ENCODE measurements at regions not wholly inside any gene's neighbourhood (a gene's known extent, or its start where the extent isn't known, plus 50 kb on each side); places are given as distances from the start of the nearest gene placed in this dataset.

DNA sequence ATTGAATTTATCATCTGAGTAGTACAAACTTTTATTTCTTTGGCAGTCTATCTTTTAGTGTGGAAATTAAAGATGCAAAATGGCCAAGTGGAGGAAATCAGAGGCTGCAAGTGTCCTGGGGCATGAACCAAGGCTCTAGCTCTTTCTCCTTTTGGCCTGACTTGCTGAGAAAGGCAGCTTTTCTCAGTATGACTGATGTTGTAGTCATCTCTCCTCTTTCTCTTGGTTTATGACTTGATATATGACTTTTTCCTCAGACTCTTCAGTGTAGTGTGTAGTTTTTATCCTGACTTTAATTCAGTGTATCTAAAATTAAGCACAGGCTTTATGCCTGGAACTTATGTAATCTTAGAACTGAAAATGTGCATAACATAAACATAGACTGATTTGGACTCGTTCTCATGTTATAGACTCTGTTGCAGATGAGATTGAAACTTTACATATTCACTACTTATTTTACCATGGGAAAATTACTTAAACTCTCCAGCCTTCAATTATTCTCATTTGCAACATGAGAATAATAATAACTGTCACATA, 65.7 kb downstream of the SLITRK5 start:
- Mint-ChIP-seq H3K9me3 (peaks cover 8% of the 10 kb centered on the region), H3K4me1 (ENCODE audit: low read depth) (no peaks in the 10 kb centered on the region), H3K4me3 (no peak overlapping the region), H3K27me3 (ENCODE audit: low read depth) (no peaks in the 10 kb centered on the region), H3K36me3 (ENCODE audit: low read depth) (no peaks in the 10 kb centered on the region), H3K27ac (no peak overlapping the region)
- intact Hi-C loops (cut with micrococcal nuclease): no loop called here
- CTCF ChIA-PET: no interaction called here
- no peak for DNase-seq

DNA sequence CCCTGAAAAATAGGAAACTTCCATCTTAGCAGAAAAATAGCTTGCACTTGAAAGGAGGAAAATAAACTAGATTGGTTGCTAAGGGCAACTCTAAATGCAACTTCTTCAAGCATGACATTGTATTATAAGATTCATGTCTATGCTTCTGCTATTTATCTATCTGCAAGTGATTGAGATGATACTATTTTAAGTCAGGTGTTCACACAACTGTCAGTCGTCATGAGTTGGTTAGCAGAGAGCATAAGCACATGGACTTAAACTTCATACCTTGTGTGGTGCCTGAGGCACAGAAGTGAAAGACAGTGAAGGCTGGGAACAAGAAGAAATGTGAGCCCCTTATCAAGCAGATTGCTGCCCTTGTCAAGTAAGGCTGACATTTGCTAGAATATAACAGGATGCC, 82.9 kb downstream of the SLITRK5 start:
- H3K4me1 Mint-ChIP-seq (ENCODE audit: low read depth): no peaks in the 10 kb centered on the region
- H3K36me3 Mint-ChIP-seq (ENCODE audit: low read depth): no peaks in the 10 kb centered on the region
- no peaks in the 10 kb centered on the region for H3K27me3 Mint-ChIP-seq (ENCODE audit: low read depth)
- peaks cover 5% of the 10 kb centered on the region for H3K9me3 Mint-ChIP-seq
- H3K4me3 Mint-ChIP-seq: no peak overlapping the region
- DNase-seq: no peak
- intact Hi-C loops (cut with micrococcal nuclease): no loop called here
- CTCF ChIA-PET: no interaction called here
- no peak overlapping the region for H3K27ac Mint-ChIP-seq

DNA sequence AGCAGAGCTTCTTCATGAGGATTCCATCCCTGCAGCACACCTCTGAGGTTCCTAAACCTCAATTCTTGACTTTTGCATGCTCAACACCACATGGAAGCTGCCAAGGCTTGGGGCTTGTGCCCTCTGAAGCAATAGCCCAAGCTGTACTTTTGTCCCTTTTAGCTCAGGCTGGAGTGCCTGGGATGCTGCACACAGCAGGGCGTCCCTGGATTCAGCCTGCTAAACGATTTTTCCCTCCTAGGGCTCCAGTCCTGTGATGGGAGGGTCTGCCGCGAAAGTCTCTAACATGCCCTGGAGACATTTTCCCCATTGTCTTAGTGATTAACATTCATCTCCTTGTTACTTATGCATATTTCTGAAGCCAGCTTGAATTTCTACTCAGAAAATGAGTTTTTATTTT, 98.3 kb downstream of the SLITRK5 start:
- H3K27ac Mint-ChIP-seq: no peak overlapping the region
- CTCF ChIA-PET: no interaction called here
- no peaks in the 10 kb centered on the region for H3K36me3 Mint-ChIP-seq (ENCODE audit: low read depth)
- H3K27me3 Mint-ChIP-seq (ENCODE audit: low read depth): no peaks in the 10 kb centered on the region
- H3K4me1 Mint-ChIP-seq (ENCODE audit: low read depth): no peaks in the 10 kb centered on the region
- DNase-seq: no peak
- H3K4me3 Mint-ChIP-seq: no peak overlapping the region
- H3K9me3 Mint-ChIP-seq: peaks cover 6% of the 10 kb centered on the region
- intact Hi-C loops (cut with micrococcal nuclease): no loop called here

DNA sequence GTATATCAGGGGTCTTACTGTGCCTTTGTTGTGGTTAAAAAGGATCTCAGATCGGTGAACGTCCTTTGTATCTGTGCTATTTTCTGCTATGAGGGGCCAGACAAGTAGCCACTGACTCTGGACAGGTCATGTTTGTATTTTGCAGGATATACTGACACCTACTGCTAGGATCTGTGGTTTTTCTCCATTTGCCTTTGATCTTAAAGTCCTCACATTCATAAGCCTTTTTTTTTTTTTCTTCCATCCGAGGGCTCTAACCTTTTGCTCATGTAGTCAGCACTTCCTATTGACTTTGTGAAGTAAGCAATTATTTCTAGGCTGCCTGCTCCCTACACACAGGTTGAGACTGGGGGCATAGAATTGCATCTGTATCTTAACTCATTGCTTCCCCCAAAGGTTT, 106.2 kb downstream of the SLITRK5 start:
- Mint-ChIP-seq H3K4me1 (ENCODE audit: low read depth) (no peaks in the 10 kb centered on the region), H3K27me3 (ENCODE audit: low read depth) (no peaks in the 10 kb centered on the region), H3K4me3 (no peak overlapping the region), H3K9me3 (peaks cover 12% of the 10 kb centered on the region), H3K27ac (no peak overlapping the region), H3K36me3 (ENCODE audit: low read depth) (no peaks in the 10 kb centered on the region)
- DNase-seq: no peak
- CTCF ChIA-PET: no interaction called here
- intact Hi-C loops (cut with micrococcal nuclease): no loop called here

GRCh38 chr13:87778128-87778527, 107.0 kb downstream of the SLITRK5 start:
- CTCF ChIA-PET: no interaction called here
- no peaks in the 10 kb centered on the region for H3K4me1 Mint-ChIP-seq (ENCODE audit: low read depth)
- H3K9me3 Mint-ChIP-seq: peaks cover 10% of the 10 kb centered on the region
- no peak for DNase-seq
- no peaks in the 10 kb centered on the region for H3K36me3 Mint-ChIP-seq (ENCODE audit: low read depth)
- intact Hi-C loops (cut with micrococcal nuclease): no loop called here
- no peak overlapping the region for H3K4me3 Mint-ChIP-seq
- H3K27me3 Mint-ChIP-seq (ENCODE audit: low read depth): no peaks in the 10 kb centered on the region
- H3K27ac Mint-ChIP-seq: no peak overlapping the region

DNA sequence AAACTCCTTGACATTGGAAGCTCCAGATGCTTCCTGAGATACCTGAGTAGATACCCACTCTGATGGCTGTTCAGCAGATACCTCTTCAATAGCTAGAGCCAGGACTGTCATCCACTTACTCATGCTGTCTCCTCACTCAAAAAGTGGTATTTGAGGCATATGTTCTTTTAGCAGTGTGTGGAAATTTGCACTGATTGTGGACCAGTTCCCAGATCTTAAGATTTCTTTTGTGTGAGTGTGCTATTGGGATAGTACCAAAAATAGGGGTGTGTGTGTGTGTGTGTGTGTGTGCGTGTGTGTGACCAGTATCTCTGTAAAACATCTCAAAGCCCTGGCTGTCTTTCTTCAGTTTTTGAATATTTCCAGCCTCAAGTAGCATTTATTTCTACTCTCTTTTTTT, 108.3 kb downstream of the SLITRK5 start:
- H3K9me3 Mint-ChIP-seq: peaks cover 10% of the 10 kb centered on the region
- H3K27me3 Mint-ChIP-seq (ENCODE audit: low read depth): no peaks in the 10 kb centered on the region
- intact Hi-C loops (cut with micrococcal nuclease): no loop called here
- CTCF ChIA-PET: no interaction called here
- H3K4me1 Mint-ChIP-seq (ENCODE audit: low read depth): no peaks in the 10 kb centered on the region
- H3K27ac Mint-ChIP-seq: no peak overlapping the region
- no peak overlapping the region for H3K4me3 Mint-ChIP-seq
- H3K36me3 Mint-ChIP-seq (ENCODE audit: low read depth): no peaks in the 10 kb centered on the region
- no peak for DNase-seq

GRCh38 chr13:87783366-87783765, 112.2 kb downstream of the SLITRK5 start:
- H3K36me3 Mint-ChIP-seq (ENCODE audit: low read depth): no peaks in the 10 kb centered on the region
- DNase-seq: no peak
- no peaks in the 10 kb centered on the region for H3K27me3 Mint-ChIP-seq (ENCODE audit: low read depth)
- H3K4me3 Mint-ChIP-seq: no peak overlapping the region
- intact Hi-C loops (cut with micrococcal nuclease): no loop called here
- no peak overlapping the region for H3K27ac Mint-ChIP-seq
- CTCF ChIA-PET: no interaction called here
- H3K4me1 Mint-ChIP-seq (ENCODE audit: low read depth): no peaks in the 10 kb centered on the region
- peaks cover 3% of the 10 kb centered on the region for H3K9me3 Mint-ChIP-seq

- no peaks in the 10 kb centered on the region for H3K4me1 Mint-ChIP-seq (ENCODE audit: low read depth)
- no peak overlapping the region for H3K27ac Mint-ChIP-seq
- CTCF ChIA-PET: no interaction called here
- peaks cover 11% of the 10 kb centered on the region for H3K9me3 Mint-ChIP-seq
- no peaks in the 10 kb centered on the region for H3K36me3 Mint-ChIP-seq (ENCODE audit: low read depth)
- no peak for DNase-seq
- H3K27me3 Mint-ChIP-seq (ENCODE audit: low read depth): no peaks in the 10 kb centered on the region
- intact Hi-C loops (cut with micrococcal nuclease): no loop called here
- no peak overlapping the region for H3K4me3 Mint-ChIP-seq
Measured at GRCh38 chr13:87788363-87788762, 117.2 kb downstream of the SLITRK5 start.

GRCh38 chr13:87792878-87793277, 121.7 kb downstream of the SLITRK5 start:
- peaks cover 13% of the 10 kb centered on the region for H3K9me3 Mint-ChIP-seq
- no peaks in the 10 kb centered on the region for H3K27me3 Mint-ChIP-seq (ENCODE audit: low read depth)
- no peak overlapping the region for H3K27ac Mint-ChIP-seq
- CTCF ChIA-PET: no interaction called here
- H3K4me3 Mint-ChIP-seq: no peak overlapping the region
- no peaks in the 10 kb centered on the region for H3K4me1 Mint-ChIP-seq (ENCODE audit: low read depth)
- DNase-seq: no peak
- intact Hi-C loops (cut with micrococcal nuclease): no loop called here
- H3K36me3 Mint-ChIP-seq (ENCODE audit: low read depth): no peaks in the 10 kb centered on the region

DNA sequence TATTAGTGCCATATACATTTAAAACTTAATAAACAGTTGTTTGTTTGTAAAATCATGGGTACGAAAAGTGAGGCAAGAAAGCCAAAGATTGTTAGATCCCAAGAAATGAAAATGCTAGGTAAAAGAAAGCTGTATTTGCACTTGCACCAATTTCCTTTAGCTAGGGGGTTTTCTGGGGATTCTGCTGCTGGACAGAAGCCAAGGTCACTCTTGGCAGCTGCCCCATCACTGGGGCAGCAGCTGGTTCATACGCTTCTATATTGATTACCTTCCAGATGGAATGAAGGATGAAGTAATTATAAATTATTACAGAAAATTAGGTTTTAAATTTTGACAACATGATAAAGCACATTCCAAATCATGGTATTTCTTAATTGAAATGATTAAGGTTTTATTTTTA, 127.4 kb downstream of the SLITRK5 start:
- Mint-ChIP-seq H3K4me3 (no peak overlapping the region), H3K27ac (no peak overlapping the region), H3K27me3 (ENCODE audit: low read depth) (no peaks in the 10 kb centered on the region), H3K9me3 (peaks cover 2% of the 10 kb centered on the region), H3K36me3 (ENCODE audit: low read depth) (no peaks in the 10 kb centered on the region), H3K4me1 (ENCODE audit: low read depth) (no peaks in the 10 kb centered on the region)
- DNase-seq: no peak
- intact Hi-C loops (cut with micrococcal nuclease): no loop called here
- CTCF ChIA-PET: no interaction called here

- Mint-ChIP-seq H3K36me3 (ENCODE audit: low read depth) (no peaks in the 10 kb centered on the region), H3K9me3 (peaks cover 6% of the 10 kb centered on the region), H3K27ac (no peak overlapping the region), H3K4me1 (ENCODE audit: low read depth) (no peaks in the 10 kb centered on the region), H3K4me3 (no peak overlapping the region), H3K27me3 (ENCODE audit: low read depth) (no peaks in the 10 kb centered on the region)
- DNase-seq: no peak
- CTCF ChIA-PET: no interaction called here
- intact Hi-C loops (cut with micrococcal nuclease): no loop called here
Measured at GRCh38 chr13:87810391-87810801, 139.2 kb downstream of the SLITRK5 start.

DNA sequence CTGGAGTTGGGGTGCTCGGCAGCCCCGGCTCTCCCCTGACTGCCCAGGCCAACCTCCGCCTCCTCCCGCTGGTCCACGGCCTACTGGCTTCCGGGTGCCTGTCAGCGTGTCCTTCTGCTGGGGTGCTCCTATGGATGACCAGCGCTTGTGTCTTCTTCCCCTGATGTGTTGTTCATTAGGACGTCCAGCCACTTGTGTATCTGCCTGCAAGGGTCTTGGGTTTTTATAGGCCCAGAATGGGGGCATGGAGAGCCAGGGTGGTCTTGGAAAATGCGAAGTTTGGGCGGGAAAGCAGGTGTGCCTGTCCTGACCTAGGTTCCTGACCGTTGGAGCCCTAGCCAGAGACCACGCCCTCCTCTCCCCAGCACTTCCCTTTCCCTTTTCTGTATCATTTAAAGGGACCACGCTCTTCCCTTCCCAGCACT, 139.8 kb downstream of the SLITRK5 start:
- intact Hi-C loops (cut with micrococcal nuclease): no loop called here
- Mint-ChIP-seq H3K9me3 (peaks cover 6% of the 10 kb centered on the region), H3K36me3 (ENCODE audit: low read depth) (no peaks in the 10 kb centered on the region), H3K27me3 (ENCODE audit: low read depth) (no peaks in the 10 kb centered on the region), H3K4me1 (ENCODE audit: low read depth) (no peaks in the 10 kb centered on the region), H3K4me3 (no peak overlapping the region), H3K27ac (no peak overlapping the region)
- DNase-seq: no peak
- CTCF ChIA-PET: no interaction called here

DNA sequence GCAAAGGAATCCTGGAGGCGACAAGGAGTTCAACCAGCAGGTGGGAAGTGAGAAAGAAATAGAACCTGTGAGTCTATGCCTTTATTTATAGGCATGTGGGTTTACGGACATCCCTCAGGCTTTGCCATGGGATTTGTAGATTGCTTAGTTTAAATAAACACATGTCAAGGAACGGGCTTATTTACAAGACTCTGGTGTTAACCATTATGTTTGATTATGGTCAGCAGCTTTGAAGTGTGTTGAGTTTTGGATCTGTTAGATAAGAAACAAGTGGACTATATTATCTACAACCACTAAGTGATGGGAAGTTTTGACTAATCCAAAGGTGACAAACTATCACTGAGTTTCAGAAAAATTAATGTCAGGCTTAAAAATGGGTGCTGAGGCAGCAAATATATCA, 143.2 kb downstream of the SLITRK5 start:
- intact Hi-C loops (cut with micrococcal nuclease): no loop called here
- no peaks in the 10 kb centered on the region for H3K4me1 Mint-ChIP-seq (ENCODE audit: low read depth)
- CTCF ChIA-PET: no interaction called here
- no peak for DNase-seq
- no peak overlapping the region for H3K4me3 Mint-ChIP-seq
- H3K36me3 Mint-ChIP-seq (ENCODE audit: low read depth): no peaks in the 10 kb centered on the region
- H3K9me3 Mint-ChIP-seq: peaks cover 6% of the 10 kb centered on the region
- no peaks in the 10 kb centered on the region for H3K27me3 Mint-ChIP-seq (ENCODE audit: low read depth)
- H3K27ac Mint-ChIP-seq: no peak overlapping the region

DNA sequence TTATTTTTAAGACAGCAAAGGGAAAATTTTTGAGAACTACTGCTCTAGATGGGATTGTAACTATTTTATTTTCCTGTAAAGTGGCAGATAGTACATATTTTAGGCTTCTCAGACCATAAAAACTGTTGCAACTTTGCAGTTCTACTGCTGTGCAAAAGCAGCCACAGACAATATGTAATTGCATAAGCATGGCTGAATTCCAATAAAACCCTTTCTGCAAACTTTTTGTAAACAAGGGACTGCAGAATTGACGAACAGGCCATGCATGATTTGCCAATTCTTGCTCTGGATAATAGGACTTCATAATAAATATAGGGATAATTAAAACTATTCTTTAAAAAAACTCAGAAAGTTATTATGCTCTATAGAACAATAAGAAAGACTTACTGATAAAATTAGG, 149.1 kb downstream of the SLITRK5 start:
- CTCF ChIA-PET: no interaction called here
- Mint-ChIP-seq H3K4me1 (ENCODE audit: low read depth) (no peaks in the 10 kb centered on the region), H3K4me3 (no peak overlapping the region), H3K9me3 (peaks cover under 1% of the 10 kb centered on the region), H3K27me3 (ENCODE audit: low read depth) (no peaks in the 10 kb centered on the region), H3K27ac (no peak overlapping the region), H3K36me3 (ENCODE audit: low read depth) (no peaks in the 10 kb centered on the region)
- intact Hi-C loops (cut with micrococcal nuclease): no loop called here
- DNase-seq: no peak

Measured in activated naive CD4-positive, alpha-beta T cell treated with anti-CD3 and anti-CD28 coated beads for 36 hours (primary cell).